ENCODE measurements at regions not wholly inside any gene's neighbourhood (a gene's known extent, or its start where the extent isn't known, plus 50 kb on each side); places are given as distances from the start of the nearest gene placed in this dataset.

- no TSS peak for BruUV-seq (replicated peaks)
- ATAC-seq (no peak), DNase-seq (no peak)
- no peaks in the 10 kb centered on the region for H3K36me3 ChIP-seq (ENCODE audit: low read depth, low read length)
- no peaks in the 10 kb centered on the region for H3F3A ChIP-seq (ENCODE audit: low read length, unreplicated experiment)
- H3K4me3 ChIP-seq (ENCODE audit: low read length), result no peak overlapping the region
- TF ChIP-seq, protein P1, sequence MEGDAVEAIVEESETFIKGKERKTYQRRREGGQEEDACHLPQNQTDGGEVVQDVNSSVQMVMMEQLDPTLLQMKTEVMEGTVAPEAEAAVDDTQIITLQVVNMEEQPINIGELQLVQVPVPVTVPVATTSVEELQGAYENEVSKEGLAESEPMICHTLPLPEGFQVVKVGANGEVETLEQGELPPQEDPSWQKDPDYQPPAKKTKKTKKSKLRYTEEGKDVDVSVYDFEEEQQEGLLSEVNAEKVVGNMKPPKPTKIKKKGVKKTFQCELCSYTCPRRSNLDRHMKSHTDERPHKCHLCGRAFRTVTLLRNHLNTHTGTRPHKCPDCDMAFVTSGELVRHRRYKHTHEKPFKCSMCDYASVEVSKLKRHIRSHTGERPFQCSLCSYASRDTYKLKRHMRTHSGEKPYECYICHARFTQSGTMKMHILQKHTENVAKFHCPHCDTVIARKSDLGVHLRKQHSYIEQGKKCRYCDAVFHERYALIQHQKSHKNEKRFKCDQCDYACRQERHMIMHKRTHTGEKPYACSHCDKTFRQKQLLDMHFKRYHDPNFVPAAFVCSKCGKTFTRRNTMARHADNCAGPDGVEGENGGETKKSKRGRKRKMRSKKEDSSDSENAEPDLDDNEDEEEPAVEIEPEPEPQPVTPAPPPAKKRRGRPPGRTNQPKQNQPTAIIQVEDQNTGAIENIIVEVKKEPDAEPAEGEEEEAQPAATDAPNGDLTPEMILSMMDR (conservative IDR thresholded peaks at IDR 0.05; ENCODE audit: low read depth, low read length), result no peak
- TF ChIP-seq EZH2 (IDR thresholded peaks at IDR 0.05; ENCODE audit: low read length, unreplicated experiment), result no peak
- no peak for TF ChIP-seq EZH2phosphoT487 (IDR thresholded peaks at IDR 0.05; ENCODE audit: borderline replicate concordance, low read length)
- POLR2A ChIA-PET (ENCODE audit: unreplicated experiment), result no interaction called here
- no peaks in the 10 kb centered on the region for H3K9me2 ChIP-seq (replicated peaks; ENCODE audit: low read length)
- H4K20me1 ChIP-seq (ENCODE audit: low read length), result no peaks in the 10 kb centered on the region
- H3K27me3 ChIP-seq (ENCODE audit: low read length), result no peaks in the 10 kb centered on the region
- no peak overlapping the region for H3K9ac ChIP-seq (ENCODE audit: low read length)
- H3K4me1 ChIP-seq (ENCODE audit: insufficient read depth, low read length), result no peaks in the 10 kb centered on the region
- no peaks in the 10 kb centered on the region for H3K9me3 ChIP-seq (ENCODE audit: low read length)
- no peaks in the 10 kb centered on the region for H3K79me2 ChIP-seq (ENCODE audit: low read length)
- CTCF ChIA-PET, result no interaction called here
- intact Hi-C loops (cut with micrococcal nuclease), result no loop called here
- no peak overlapping the region for H3K4me2 ChIP-seq (ENCODE audit: low read length)
- H3K27ac ChIP-seq (ENCODE audit: low read length), result no peak overlapping the region
- H2AFZ ChIP-seq (ENCODE audit: low read length), result no peak overlapping the region
Observed at GRCh38 chr4:135538698-135539097, 1337.1 kb upstream of the PABPC4L start.

DNA sequence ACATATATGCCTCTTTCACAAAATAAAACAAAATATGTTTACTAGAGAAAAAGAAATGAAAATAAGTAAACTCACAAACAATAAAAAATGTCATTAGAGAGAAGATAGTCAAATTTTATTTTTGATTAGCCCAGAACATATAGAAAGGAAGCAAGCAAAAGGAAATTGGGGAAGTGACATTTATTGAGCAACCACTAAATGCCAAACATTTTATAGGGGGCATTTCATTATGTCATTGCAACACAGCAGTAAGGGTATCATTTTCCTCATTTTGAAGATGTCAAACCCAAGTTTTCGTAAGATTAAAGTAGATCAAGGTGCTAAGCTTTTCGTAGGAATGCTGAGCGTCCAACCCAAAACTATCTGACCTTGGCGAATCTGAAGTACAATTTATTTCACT, 1331.5 kb upstream of the PABPC4L start:
- Histone ChIP-seq H3F3A (ENCODE audit: low read length, unreplicated experiment) (no peaks in the 10 kb centered on the region), H3K9ac (ENCODE audit: low read length) (no peak overlapping the region), H3K4me3 (ENCODE audit: low read length) (no peak overlapping the region), H3K27me3 (ENCODE audit: low read length) (no peaks in the 10 kb centered on the region), H3K27ac (ENCODE audit: low read length) (no peak overlapping the region), H3K36me3 (ENCODE audit: low read depth, low read length) (no peaks in the 10 kb centered on the region), H3K9me3 (ENCODE audit: low read length) (no peaks in the 10 kb centered on the region), H3K9me2 (replicated peaks; ENCODE audit: low read length) (no peaks in the 10 kb centered on the region), H3K4me2 (ENCODE audit: low read length) (no peak overlapping the region), H2AFZ (ENCODE audit: low read length) (no peak overlapping the region), H3K79me2 (ENCODE audit: low read length) (no peaks in the 10 kb centered on the region), H3K4me1 (ENCODE audit: insufficient read depth, low read length) (no peaks in the 10 kb centered on the region), H4K20me1 (ENCODE audit: low read length) (no peaks in the 10 kb centered on the region)
- ChIA-PET CTCF (no interaction called here), POLR2A (ENCODE audit: unreplicated experiment) (no interaction called here)
- no peak for ATAC-seq
- no peak for DNase-seq
- BruUV-seq (replicated peaks), result no TSS peak
- TF ChIP-seq, protein P1 (conservative IDR thresholded peaks at IDR 0.05; ENCODE audit: low read depth, low read length), result no peak
- TF ChIP-seq EZH2 (IDR thresholded peaks at IDR 0.05; ENCODE audit: low read length, unreplicated experiment) (no peak), EZH2phosphoT487 (IDR thresholded peaks at IDR 0.05; ENCODE audit: borderline replicate concordance, low read length) (no peak)
- intact Hi-C loops (cut with micrococcal nuclease), result no loop called here

DNA sequence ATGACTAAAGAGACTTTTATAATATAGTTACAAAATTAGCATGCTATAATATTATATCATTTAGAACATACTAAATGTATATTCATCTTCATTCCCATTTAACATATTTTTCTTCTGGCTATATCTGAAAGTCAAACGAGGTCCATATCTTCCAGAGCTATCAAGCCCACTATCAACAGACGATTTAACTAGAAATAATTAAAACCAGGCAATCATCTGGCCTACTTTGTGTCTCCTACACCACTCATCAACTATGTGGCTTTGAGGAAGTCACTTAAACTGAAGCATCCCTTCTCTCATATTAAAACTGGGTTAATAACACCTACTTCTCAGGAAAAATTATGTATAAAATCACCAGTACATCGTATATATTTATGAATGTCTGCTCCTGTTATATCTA, 1330.5 kb upstream of the PABPC4L start:
- ChIA-PET CTCF (no interaction called here), POLR2A (ENCODE audit: unreplicated experiment) (no interaction called here)
- no peak overlapping the region for H3K9ac ChIP-seq (ENCODE audit: low read length)
- no peaks in the 10 kb centered on the region for H3K9me3 ChIP-seq (ENCODE audit: low read length)
- intact Hi-C loops (cut with micrococcal nuclease), result no loop called here
- no peak for TF ChIP-seq EZH2 (IDR thresholded peaks at IDR 0.05; ENCODE audit: low read length, unreplicated experiment)
- TF ChIP-seq, protein P1 (conservative IDR thresholded peaks at IDR 0.05; ENCODE audit: low read depth, low read length), result no peak
- no peak for TF ChIP-seq EZH2phosphoT487 (IDR thresholded peaks at IDR 0.05; ENCODE audit: borderline replicate concordance, low read length)
- no peaks in the 10 kb centered on the region for H3K36me3 ChIP-seq (ENCODE audit: low read depth, low read length)
- H3K4me2 ChIP-seq (ENCODE audit: low read length), result no peak overlapping the region
- DNase-seq (no peak), ATAC-seq (no peak)
- H3K9me2 ChIP-seq (replicated peaks; ENCODE audit: low read length), result no peaks in the 10 kb centered on the region
- H2AFZ ChIP-seq (ENCODE audit: low read length), result no peak overlapping the region
- BruUV-seq (replicated peaks), result no TSS peak
- H3K27ac ChIP-seq (ENCODE audit: low read length), result no peak overlapping the region
- no peaks in the 10 kb centered on the region for H3K4me1 ChIP-seq (ENCODE audit: insufficient read depth, low read length)
- no peaks in the 10 kb centered on the region for H4K20me1 ChIP-seq (ENCODE audit: low read length)
- no peaks in the 10 kb centered on the region for H3F3A ChIP-seq (ENCODE audit: low read length, unreplicated experiment)
- no peaks in the 10 kb centered on the region for H3K27me3 ChIP-seq (ENCODE audit: low read length)
- no peaks in the 10 kb centered on the region for H3K79me2 ChIP-seq (ENCODE audit: low read length)
- no peak overlapping the region for H3K4me3 ChIP-seq (ENCODE audit: low read length)

Measured in PC-3 (cell line).